ENCODE measurements at regions not wholly inside any gene's neighbourhood (a gene's known extent, or its start where the extent isn't known, plus 50 kb on each side); places are given as distances from the start of the nearest gene placed in this dataset.

DNA sequence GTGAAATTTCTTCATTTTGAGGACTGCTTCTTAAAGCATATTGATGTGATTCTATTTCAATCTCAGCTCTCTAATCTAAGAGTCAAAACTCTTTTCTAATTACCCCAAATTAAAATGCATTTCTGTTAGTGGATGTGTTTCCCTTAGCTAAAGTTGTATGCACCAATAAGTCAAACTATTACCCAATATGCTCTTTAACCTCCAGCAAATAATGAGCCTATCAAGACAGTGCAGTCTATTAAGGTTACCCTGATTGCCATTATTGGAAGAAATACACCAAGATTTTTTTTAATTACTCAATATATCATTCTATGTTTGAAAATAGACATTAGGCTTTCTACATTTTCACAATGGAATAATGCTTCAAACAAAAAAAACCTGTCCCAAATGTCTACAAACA, 310.0 kb downstream of the BTG1 start:
- POLR2A ChIA-PET = no interaction called here
- Histone ChIP-seq H3K36me3 (ENCODE audit: control insufficient read depth, insufficient read depth, low read length) (no peaks in the 10 kb centered on the region), H3K4me3 (ENCODE audit: low read depth, low read length) (no peak overlapping the region), H3K9me3 (no peaks in the 10 kb centered on the region), H3K27me3 (replicated peaks; ENCODE audit: control insufficient read depth, insufficient read depth, low read length) (no peaks in the 10 kb centered on the region), H3K4me1 (no peaks in the 10 kb centered on the region)
- BruUV-seq (replicated peaks) = no TSS peak
- H3K4me3 Mint-ChIP-seq (ENCODE audit: unreplicated experiment) = no peak overlapping the region
- intact Hi-C loops (cut with micrococcal nuclease; ENCODE audit: unreplicated experiment) = no loop called here
- no peaks in the 10 kb centered on the region for H3K9me3 Mint-ChIP-seq (ENCODE audit: unreplicated experiment)
- no peak overlapping the region for H3K27ac Mint-ChIP-seq (ENCODE audit: unreplicated experiment)
- DNase-seq = no peak
- TF ChIP-seq, protein P1, sequence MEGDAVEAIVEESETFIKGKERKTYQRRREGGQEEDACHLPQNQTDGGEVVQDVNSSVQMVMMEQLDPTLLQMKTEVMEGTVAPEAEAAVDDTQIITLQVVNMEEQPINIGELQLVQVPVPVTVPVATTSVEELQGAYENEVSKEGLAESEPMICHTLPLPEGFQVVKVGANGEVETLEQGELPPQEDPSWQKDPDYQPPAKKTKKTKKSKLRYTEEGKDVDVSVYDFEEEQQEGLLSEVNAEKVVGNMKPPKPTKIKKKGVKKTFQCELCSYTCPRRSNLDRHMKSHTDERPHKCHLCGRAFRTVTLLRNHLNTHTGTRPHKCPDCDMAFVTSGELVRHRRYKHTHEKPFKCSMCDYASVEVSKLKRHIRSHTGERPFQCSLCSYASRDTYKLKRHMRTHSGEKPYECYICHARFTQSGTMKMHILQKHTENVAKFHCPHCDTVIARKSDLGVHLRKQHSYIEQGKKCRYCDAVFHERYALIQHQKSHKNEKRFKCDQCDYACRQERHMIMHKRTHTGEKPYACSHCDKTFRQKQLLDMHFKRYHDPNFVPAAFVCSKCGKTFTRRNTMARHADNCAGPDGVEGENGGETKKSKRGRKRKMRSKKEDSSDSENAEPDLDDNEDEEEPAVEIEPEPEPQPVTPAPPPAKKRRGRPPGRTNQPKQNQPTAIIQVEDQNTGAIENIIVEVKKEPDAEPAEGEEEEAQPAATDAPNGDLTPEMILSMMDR (IDR thresholded peaks at IDR 0.05; ENCODE audit: insufficient read depth in 1 of 2, low read depth in 1 of 2, low read length in 1 of 2, severe bottlenecking in 1 of 2, unreplicated experiment in 1 of 2) = no peak
- no peaks in the 10 kb centered on the region for H3K4me1 Mint-ChIP-seq (ENCODE audit: low read depth, unreplicated experiment)
- CTCF ChIA-PET = no interaction called here
- no peaks in the 10 kb centered on the region for H3K36me3 Mint-ChIP-seq (ENCODE audit: insufficient read depth, unreplicated experiment)
- no peaks in the 10 kb centered on the region for H3K27me3 Mint-ChIP-seq (ENCODE audit: insufficient read depth, unreplicated experiment)

DNA sequence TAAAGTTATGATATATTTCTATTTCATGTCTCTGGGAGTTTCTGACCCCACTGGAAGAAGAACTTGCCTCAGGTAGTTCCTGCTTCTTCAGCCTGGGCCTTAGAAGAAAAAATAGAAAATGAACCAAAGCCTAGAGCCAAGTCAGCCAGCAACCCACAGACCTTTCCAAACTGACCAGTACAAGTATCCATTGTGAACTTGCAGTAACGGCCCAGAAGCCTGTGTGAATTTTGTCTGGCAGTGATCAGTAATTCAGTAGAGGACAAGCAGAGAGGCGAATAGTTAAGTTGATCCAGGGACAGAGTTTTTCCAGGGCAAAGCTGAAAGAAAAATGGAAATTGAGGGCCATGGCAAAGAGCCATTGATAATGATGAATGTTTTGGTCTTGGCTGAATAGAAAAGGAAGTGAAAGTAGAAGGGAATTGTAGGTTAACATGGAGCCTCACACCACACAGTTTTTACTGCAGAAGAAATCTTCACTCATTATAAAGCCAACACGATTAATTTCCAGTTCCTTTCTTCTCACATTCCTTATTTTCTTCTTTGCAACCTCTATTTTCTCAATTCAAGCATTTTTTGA, 311.8 kb downstream of the BTG1 start:
- Histone ChIP-seq H3K4me3 (ENCODE audit: low read depth, low read length) (no peak overlapping the region), H3K36me3 (ENCODE audit: control insufficient read depth, insufficient read depth, low read length) (no peaks in the 10 kb centered on the region), H3K9me3 (no peaks in the 10 kb centered on the region), H3K27me3 (replicated peaks; ENCODE audit: control insufficient read depth, insufficient read depth, low read length) (no peaks in the 10 kb centered on the region), H3K4me1 (no peaks in the 10 kb centered on the region)
- H3K36me3 Mint-ChIP-seq (ENCODE audit: insufficient read depth, unreplicated experiment) = no peaks in the 10 kb centered on the region
- H3K9me3 Mint-ChIP-seq (ENCODE audit: unreplicated experiment) = no peaks in the 10 kb centered on the region
- intact Hi-C loops (cut with micrococcal nuclease; ENCODE audit: unreplicated experiment) = no loop called here
- H3K4me3 Mint-ChIP-seq (ENCODE audit: unreplicated experiment) = no peak overlapping the region
- no peak for DNase-seq
- ChIA-PET CTCF (no interaction called here), POLR2A (no interaction called here)
- no peaks in the 10 kb centered on the region for H3K27me3 Mint-ChIP-seq (ENCODE audit: insufficient read depth, unreplicated experiment)
- H3K27ac Mint-ChIP-seq (ENCODE audit: unreplicated experiment) = no peak overlapping the region
- TF ChIP-seq, protein P1 (IDR thresholded peaks at IDR 0.05; ENCODE audit: insufficient read depth in 1 of 2, low read depth in 1 of 2, low read length in 1 of 2, severe bottlenecking in 1 of 2, unreplicated experiment in 1 of 2) = no peak
- H3K4me1 Mint-ChIP-seq (ENCODE audit: low read depth, unreplicated experiment) = no peaks in the 10 kb centered on the region
- no TSS peak for BruUV-seq (replicated peaks)

DNA sequence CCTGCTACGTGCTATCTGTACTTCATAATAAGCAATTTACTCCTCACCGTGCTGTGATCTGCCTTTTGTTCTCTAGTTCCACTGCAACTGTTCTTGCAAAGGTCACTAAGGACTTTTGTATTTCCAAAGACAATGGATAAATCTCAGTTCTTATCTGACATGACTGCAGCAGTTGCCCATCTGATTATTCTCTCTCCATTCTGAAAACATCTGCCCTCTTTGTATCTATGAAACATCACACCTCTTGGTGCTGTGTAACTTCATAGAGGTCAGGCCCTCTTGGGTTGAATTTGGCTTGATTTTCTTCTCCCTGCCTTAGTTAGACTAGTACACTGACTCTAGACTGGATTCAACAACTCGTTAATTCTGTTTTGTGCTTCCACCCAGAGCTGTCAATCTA, 319.6 kb downstream of the BTG1 start:
- Histone ChIP-seq H3K4me1 (no peaks in the 10 kb centered on the region), H3K27me3 (replicated peaks; ENCODE audit: control insufficient read depth, insufficient read depth, low read length) (no peaks in the 10 kb centered on the region), H3K36me3 (ENCODE audit: control insufficient read depth, insufficient read depth, low read length) (no peaks in the 10 kb centered on the region), H3K9me3 (no peaks in the 10 kb centered on the region), H3K4me3 (ENCODE audit: low read depth, low read length) (no peak overlapping the region)
- intact Hi-C loops (cut with micrococcal nuclease; ENCODE audit: unreplicated experiment) = no loop called here
- TF ChIP-seq, protein P1 (IDR thresholded peaks at IDR 0.05; ENCODE audit: insufficient read depth in 1 of 2, low read depth in 1 of 2, low read length in 1 of 2, severe bottlenecking in 1 of 2, unreplicated experiment in 1 of 2) = no peak
- H3K9me3 Mint-ChIP-seq (ENCODE audit: unreplicated experiment) = no peaks in the 10 kb centered on the region
- CTCF ChIA-PET = no interaction called here
- POLR2A ChIA-PET = no interaction called here
- H3K36me3 Mint-ChIP-seq (ENCODE audit: insufficient read depth, unreplicated experiment) = no peaks in the 10 kb centered on the region
- BruUV-seq (replicated peaks) = no TSS peak
- no peaks in the 10 kb centered on the region for H3K4me1 Mint-ChIP-seq (ENCODE audit: low read depth, unreplicated experiment)
- H3K4me3 Mint-ChIP-seq (ENCODE audit: unreplicated experiment) = no peak overlapping the region
- DNase-seq = no peak
- H3K27me3 Mint-ChIP-seq (ENCODE audit: insufficient read depth, unreplicated experiment) = no peaks in the 10 kb centered on the region
- H3K27ac Mint-ChIP-seq (ENCODE audit: unreplicated experiment) = no peak overlapping the region
